Neural cell (in vitro differentiated cells): ENCODE measurements at regions not wholly inside any gene's neighbourhood (a gene's known extent, or its start where the extent isn't known, plus 50 kb on each side); places are given as distances from the start of the nearest gene placed in this dataset.

Experiments used
- CTCF ChIP-seq: fragments of 450-650 bp; IDR thresholded peaks from 2 replicates; pipeline ENCODE4 v1.5.1; 2014; ENCODE audit warnings: antibody characterized with exemption, mild to moderate bottlenecking, moderate library complexity; ENCODE audit not compliant: poor library complexity, severe bottlenecking
- EP300 ChIP-seq: fragments of 450-650 bp; conservative IDR thresholded peaks from 2 replicates; pipeline ENCODE4 v1.6.1; 2014; ENCODE audit warnings: antibody characterized with exemption, mild to moderate bottlenecking, moderate library complexity; ENCODE audit not compliant: poor library complexity, severe bottlenecking
- EZH2 ChIP-seq: fragments of 200-600, 300-800 bp; shearing (Covaris generic), sonication (generic); IDR thresholded peaks from 2 replicates; pipeline ENCODE4 v1.6.1; 2014; ENCODE audit warnings: antibody characterized with exemption, low read length, borderline replicate concordance, mild to moderate bottlenecking; ENCODE audit not compliant: insufficient read depth, poor library complexity, severe bottlenecking
- MXI1 ChIP-seq: fragments of 450-650 bp; conservative IDR thresholded peaks from 2 replicates; pipeline ENCODE4 v1.6.1; 2014; ENCODE audit warnings: antibody characterized with exemption, mild to moderate bottlenecking; ENCODE audit not compliant: poor library complexity, severe bottlenecking
- POLR2AphosphoS5 ChIP-seq: IDR thresholded peaks from 2 replicates; pipeline ENCODE4 v1.6.1; 2012
- RAD21 ChIP-seq: fragments of 450-650 bp; conservative IDR thresholded peaks from 2 replicates; pipeline ENCODE4 v1.6.1; 2014; ENCODE audit warnings: antibody characterized with exemption, mild to moderate bottlenecking, moderate library complexity
- REST ChIP-seq: IDR thresholded peaks from 2 replicates; pipeline ENCODE4 v1.6.1; 2012; ENCODE audit warnings: borderline replicate concordance
- SMC3 ChIP-seq: fragments of 450-650 bp; conservative IDR thresholded peaks from 2 replicates; pipeline ENCODE4 v1.6.1; 2014; ENCODE audit warnings: antibody characterized with exemption, mild to moderate bottlenecking, moderate library complexity; ENCODE audit not compliant: poor library complexity
- TAF1 ChIP-seq: IDR thresholded peaks from 2 replicates; pipeline ENCODE4 v1.6.1; 2012; ENCODE audit warnings: low read depth

GRCh38 chr11:79678780-79679452 is 238.1 kb upstream of the TENM4 start:
- TF ChIP-seq EP300, result no peak
- TF ChIP-seq POLR2AphosphoS5, result no peak
- TF ChIP-seq CTCF, result no peak
- TF ChIP-seq EZH2, result no peak
- no peak for TF ChIP-seq RAD21
- TF ChIP-seq REST, result no peak
- TF ChIP-seq TAF1, result no peak
- TF ChIP-seq MXI1, result no peak
- TF ChIP-seq SMC3, result no peak
